Activated CD4-positive, alpha-beta T cell treated with anti-CD3 and anti-CD28 coated beads for 36 hours (primary cell): ENCODE measurements at regions not wholly inside any gene's neighbourhood (a gene's known extent, or its start where the extent isn't known, plus 50 kb on each side); places are given as distances from the start of the nearest gene placed in this dataset.

Experiments used
- ATAC-seq: fragments of 200-7000 bp; cut with Tn5 transposase; one replicate; pipeline ENCODE4 v1.10.0; 2021; ENCODE audit warnings: mild to moderate bottlenecking, moderate library complexity
- CTCF ChIA-PET: fragments of 350-600 bp; sonication (Branson Sonifier 250); formaldehyde crosslinking; loops from one replicate; lab custom pipeline; 2021; ENCODE audit warnings: antibody characterized with exemption; lab: Charles Lee
- POLR2A ChIA-PET: fragments of 350-600 bp; sonication (Branson Sonifier 250); formaldehyde crosslinking; loops from one replicate; lab custom pipeline; 2021; ENCODE audit warnings: antibody characterized with exemption, inconsistent platforms; lab: Charles Lee
- DNase-seq: peaks from one replicate; pipeline ENCODE4 v3.0.0-alpha.2; 2020
- H3K27ac Mint-ChIP-seq: one replicate; pipeline ENCODE4 v1.8.0; 2021; ENCODE audit warnings: mixed read lengths
- H3K27me3 Mint-ChIP-seq: one replicate; pipeline ENCODE4 v1.8.0; 2021; ENCODE audit warnings: mixed read lengths
- H3K36me3 Mint-ChIP-seq: one replicate; pipeline ENCODE4 v1.8.0; 2021; ENCODE audit warnings: low read depth, mixed read lengths
- H3K4me1 Mint-ChIP-seq: one replicate; pipeline ENCODE4 v1.8.0; 2021; ENCODE audit warnings: mixed read lengths
- H3K4me3 Mint-ChIP-seq: one replicate; pipeline ENCODE4 v1.8.0; 2021; ENCODE audit warnings: mild to moderate bottlenecking, moderate library complexity, mixed read lengths
- H3K9me3 Mint-ChIP-seq: one replicate; pipeline ENCODE4 v1.8.0; 2021; ENCODE audit warnings: low read depth, mixed read lengths
- intact Hi-C, 2 experiments: fragments of 100-400 bp; cut with DNase I in 1 of 2; cut with micrococcal nuclease in 1 of 2; formaldehyde crosslinking; loops; one replicate each; pipeline versions ENCODE4 v1.14.2 to v1.15.1; 2022 to 2024; cut with DNase I, micrococcal nuclease

GRCh38 chr10:3848005-3848774, 63.2 kb upstream of the KLF6 start:
- ATAC-seq (no peak), DNase-seq (no peak)
- no peaks in the 10 kb centered on the region for H3K27me3 Mint-ChIP-seq
- intact Hi-C loops = loop anchor here (1.0 kb wide), 3 partner anchors 20 to 108 kb away; no protein-coding TSS in a partner anchor
- CTCF ChIA-PET = interaction anchor here (0.5 to 1.6 kb wide), 5 partner anchors 13 to 37 kb away, joined by 3 to 5 read pairs (median 4); no protein-coding TSS in a partner anchor
- H3K4me1 Mint-ChIP-seq = peaks cover 44% of the 10 kb centered on the region
- POLR2A ChIA-PET = interaction anchor here (0.6 to 1.3 kb wide), 4 partner anchors 19 to 875 kb away, joined by 3 to 7 read pairs (median 4); partner anchors contain the start of gene KLF6
- H3K9me3 Mint-ChIP-seq = peaks cover 5% of the 10 kb centered on the region
- peak overlapping the region; percentile 42 for H3K27ac Mint-ChIP-seq
- no peaks in the 10 kb centered on the region for H3K36me3 Mint-ChIP-seq
- H3K4me3 Mint-ChIP-seq = no peak overlapping the region

DNA sequence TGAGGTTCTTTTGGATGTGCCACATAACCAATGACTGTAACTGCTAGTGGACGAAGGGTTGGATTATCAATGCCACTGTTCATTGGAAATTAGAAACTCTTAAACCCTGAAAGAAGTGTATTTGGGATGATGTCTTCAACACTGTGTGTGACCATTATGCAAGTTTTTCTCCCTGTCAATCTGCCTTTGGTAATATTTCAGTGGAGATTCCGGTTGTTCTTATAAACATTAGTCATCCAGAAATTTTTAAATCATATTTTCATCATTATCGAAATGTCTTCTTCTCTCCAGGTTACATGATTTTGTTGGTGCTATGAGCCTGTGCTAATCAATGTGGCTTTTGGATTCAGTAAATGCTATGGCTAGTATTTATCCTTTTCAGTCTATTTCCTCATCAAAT, 61.7 kb upstream of the KLF6 start:
- no peak overlapping the region for H3K27ac Mint-ChIP-seq
- DNase-seq (no peak), ATAC-seq (no peak)
- H3K27me3 Mint-ChIP-seq = no peaks in the 10 kb centered on the region
- no peak overlapping the region for H3K4me3 Mint-ChIP-seq
- no peaks in the 10 kb centered on the region for H3K36me3 Mint-ChIP-seq
- peaks cover 7% of the 10 kb centered on the region for H3K9me3 Mint-ChIP-seq
- H3K4me1 Mint-ChIP-seq = peaks cover 31% of the 10 kb centered on the region
- POLR2A ChIA-PET = no interaction called here
- intact Hi-C loops = no loop called here
- CTCF ChIA-PET = interaction anchor here (0.9 to 1.2 kb wide), 2 partner anchors 10 to 12 kb away, joined by 4 read pairs; no protein-coding TSS in a partner anchor

DNA sequence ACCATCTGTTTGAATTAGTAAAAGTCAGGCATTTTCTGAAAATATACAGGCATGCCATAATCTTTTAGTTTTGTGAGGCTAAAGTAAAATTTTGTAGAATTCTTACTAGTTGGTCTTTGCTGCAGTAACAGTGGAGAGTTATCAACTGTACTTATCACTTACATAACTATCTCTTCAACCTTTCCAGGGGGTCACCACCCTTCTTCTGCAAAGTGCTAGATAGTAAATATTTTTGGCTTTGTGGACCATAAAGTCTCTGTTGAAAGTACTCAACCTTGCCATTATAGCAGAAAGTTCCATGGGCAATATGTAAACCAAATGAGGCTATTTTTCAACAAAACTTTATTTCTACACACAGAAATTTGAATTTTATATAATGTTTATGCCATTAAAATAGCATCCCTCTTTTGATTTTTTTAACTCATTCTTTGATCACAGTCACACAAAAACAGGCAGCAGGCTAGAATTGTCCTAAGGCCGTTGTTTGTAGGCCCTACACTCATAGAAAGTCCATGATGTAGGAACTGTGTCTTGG, 59.5 kb upstream of the KLF6 start:
- Mint-ChIP-seq H3K4me3 (no peak overlapping the region), H3K9me3 (peaks cover 5% of the 10 kb centered on the region), H3K27ac (no peak overlapping the region), H3K27me3 (no peaks in the 10 kb centered on the region), H3K36me3 (no peaks in the 10 kb centered on the region), H3K4me1 (peaks cover 10% of the 10 kb centered on the region)
- intact Hi-C loops = no loop called here
- DNase-seq (no peak), ATAC-seq (no peak)
- POLR2A ChIA-PET = no interaction called here
- CTCF ChIA-PET = interaction anchor here (0.8 kb wide), 1 partner anchor 11 kb away, joined by 3 read pairs; no protein-coding TSS in a partner anchor

DNA sequence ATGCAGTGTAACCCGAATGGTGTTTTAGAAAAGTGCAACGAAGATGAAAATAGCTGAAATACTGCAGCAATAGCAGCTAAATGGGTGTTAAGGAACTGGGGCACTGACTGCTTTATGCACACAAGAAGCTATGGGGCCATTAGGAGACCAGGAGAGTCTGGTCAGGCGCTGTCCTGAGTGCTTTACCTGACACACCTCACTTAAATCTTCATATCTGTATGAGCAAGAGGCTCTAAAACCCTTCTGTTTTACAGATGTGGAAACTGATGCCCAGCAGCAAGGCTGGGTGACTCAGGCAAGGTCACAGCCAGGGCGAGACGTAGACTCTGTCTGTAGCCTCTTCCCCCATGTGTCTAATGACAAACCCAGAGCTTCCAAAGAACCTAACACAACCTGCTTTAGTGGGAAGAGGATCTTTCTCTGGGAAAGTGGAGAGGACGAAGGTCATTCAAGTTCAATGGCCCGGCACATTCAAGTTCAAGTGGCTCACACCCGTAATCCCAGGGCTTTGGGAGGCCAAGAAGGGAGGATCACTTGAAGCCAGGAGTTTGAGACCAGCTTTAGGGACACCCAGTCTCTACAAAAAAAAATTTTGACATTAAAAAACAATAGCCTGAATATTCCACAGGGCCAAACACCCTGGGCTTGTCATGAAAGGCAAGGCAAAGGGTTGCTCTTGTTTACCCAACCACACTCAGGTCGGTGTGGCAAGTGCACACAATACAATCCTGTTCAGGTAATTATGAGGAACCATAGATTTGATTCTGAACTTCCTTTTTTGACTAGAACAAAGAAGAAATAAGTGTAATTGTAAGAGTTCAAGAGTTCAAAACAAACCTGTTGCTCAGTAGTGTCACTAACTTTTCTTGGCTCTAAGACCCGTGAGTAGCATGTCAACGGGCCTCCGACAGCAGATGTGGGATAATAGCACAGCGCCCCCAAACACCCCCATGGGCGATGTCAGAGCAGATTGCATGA, 53.7 kb upstream of the KLF6 start:
- POLR2A ChIA-PET = no interaction called here
- H3K36me3 Mint-ChIP-seq = no peaks in the 10 kb centered on the region
- CTCF ChIA-PET = interaction anchor here (0.7 kb wide), 1 partner anchor 37 kb away, joined by 3 read pairs; no protein-coding TSS in a partner anchor
- peaks cover 2% of the 10 kb centered on the region for H3K9me3 Mint-ChIP-seq
- no peak for DNase-seq
- intact Hi-C loops = no loop called here
- no peaks in the 10 kb centered on the region for H3K27me3 Mint-ChIP-seq
- peak; percentile 25 for ATAC-seq
- H3K4me1 Mint-ChIP-seq = peaks cover 42% of the 10 kb centered on the region
- no peak overlapping the region for H3K27ac Mint-ChIP-seq
- no peak overlapping the region for H3K4me3 Mint-ChIP-seq

DNA sequence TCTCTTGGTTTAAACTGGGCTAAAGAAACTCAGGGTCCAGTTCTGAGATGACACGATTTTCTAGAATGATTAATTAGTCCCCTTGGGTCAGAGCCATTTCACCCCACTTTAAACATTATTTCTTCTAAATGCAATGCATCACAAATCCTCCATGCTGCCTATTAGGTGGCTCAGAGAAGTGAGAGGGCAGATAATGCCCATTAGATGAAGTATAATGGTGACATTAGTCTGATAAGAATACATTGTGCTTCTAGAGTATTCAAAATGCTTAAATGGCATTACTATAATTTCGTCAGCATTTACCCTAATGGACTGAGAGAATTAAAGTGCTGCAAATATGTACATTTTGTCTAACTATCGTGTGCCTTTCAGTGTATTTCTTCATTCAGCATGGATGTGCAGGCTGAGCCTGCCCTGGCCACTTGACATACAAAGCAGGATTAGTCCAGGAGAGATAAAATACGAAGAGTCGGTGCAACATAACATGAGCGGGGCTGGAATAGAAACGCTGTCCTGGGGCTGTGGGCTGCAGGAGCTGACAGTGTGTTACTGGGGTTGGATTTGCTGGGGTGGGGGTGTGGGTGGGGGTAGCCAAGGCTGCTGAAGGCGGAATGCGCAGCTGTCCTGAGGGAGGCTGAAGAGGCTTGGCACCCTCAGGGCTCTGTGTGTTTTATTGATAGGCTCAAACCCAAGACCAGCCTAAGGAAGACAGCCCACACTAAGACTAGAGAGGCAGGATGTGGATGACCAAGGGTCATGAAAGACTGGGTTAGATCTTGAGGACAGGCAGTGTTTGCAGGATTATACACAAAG, 52.8 kb upstream of the KLF6 start:
- Mint-ChIP-seq H3K27ac (no peak overlapping the region), H3K27me3 (no peaks in the 10 kb centered on the region), H3K4me1 (peaks cover 46% of the 10 kb centered on the region), H3K4me3 (no peak overlapping the region), H3K9me3 (peaks cover 2% of the 10 kb centered on the region), H3K36me3 (no peaks in the 10 kb centered on the region)
- intact Hi-C loops = loop anchor here in 1 of 2 experiments (2.0 kb wide), 2 partner anchors 15 to 27 kb away; no protein-coding TSS in a partner anchor
- no peak for ATAC-seq
- ChIA-PET CTCF (no interaction called here), POLR2A (no interaction called here)
- DNase-seq = no peak

DNA sequence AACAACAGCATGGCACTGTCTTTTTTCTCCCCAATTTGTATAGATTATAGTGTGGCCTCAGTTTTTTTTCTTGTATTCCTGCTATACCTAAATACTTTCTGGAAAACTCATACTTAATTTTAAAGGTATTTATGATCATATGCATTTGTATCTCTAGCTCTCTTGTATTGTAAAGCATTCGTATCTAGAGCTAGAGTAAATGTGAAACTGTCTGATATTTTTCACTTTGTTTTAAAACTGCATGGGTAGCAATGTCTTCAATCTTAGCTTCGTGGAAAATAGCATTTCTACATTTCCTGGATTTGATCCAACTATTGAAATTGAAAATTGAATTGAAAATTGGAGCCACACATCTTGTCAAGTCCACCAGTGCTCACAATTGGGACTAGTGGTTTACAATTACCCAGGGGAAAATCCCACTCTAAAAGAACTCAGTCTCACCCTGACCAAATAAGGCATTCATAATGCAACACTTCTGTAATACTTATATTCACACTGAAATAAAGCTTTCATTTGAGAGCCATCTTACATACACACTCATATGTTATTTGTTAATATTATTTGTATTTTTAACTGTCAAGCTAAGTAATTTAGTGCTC, 51.3 kb upstream of the KLF6 start:
- peaks cover 61% of the 10 kb centered on the region for H3K4me1 Mint-ChIP-seq
- intact Hi-C loops = loop anchor here in 1 of 2 experiments (1.0 to 2.0 kb wide), 3 partner anchors 16 to 31 kb away; no protein-coding TSS in a partner anchor

GRCh38 chr10:3835770-3836169, 50.8 kb upstream of the KLF6 start:
- Mint-ChIP-seq H3K27ac (peak overlapping the region; percentile 61), H3K36me3 (no peaks in the 10 kb centered on the region), H3K4me1 (peaks cover 63% of the 10 kb centered on the region), H3K9me3 (no peaks in the 10 kb centered on the region), H3K27me3 (no peaks in the 10 kb centered on the region), H3K4me3 (no peak overlapping the region)
- ATAC-seq (peak; percentile 7), DNase-seq (no peak)
- intact Hi-C loops = loop anchor here in 1 of 2 experiments (1.0 to 2.0 kb wide), 3 partner anchors 17 to 32 kb away; no protein-coding TSS in a partner anchor
- POLR2A ChIA-PET = interaction anchor here (0.7 to 1.9 kb wide), 5 partner anchors 25 to 638 kb away, joined by 3 to 15 read pairs (median 3); partner anchors contain the start of gene KLF6
- CTCF ChIA-PET = interaction anchor here (1.1 to 1.2 kb wide), 3 partner anchors 10 to 46 kb away, joined by 4 read pairs; no protein-coding TSS in a partner anchor

More for the DNA sequence above, 51.3 kb upstream of the KLF6 start:
- Mint-ChIP-seq H3K27ac (peak overlapping the region; percentile 67), H3K36me3 (no peaks in the 10 kb centered on the region), H3K4me3 (no peak overlapping the region), H3K27me3 (no peaks in the 10 kb centered on the region), H3K9me3 (no peaks in the 10 kb centered on the region)
- POLR2A ChIA-PET = interaction anchor here (0.7 to 1.9 kb wide), 5 partner anchors 25 to 639 kb away, joined by 3 to 15 read pairs (median 3); partner anchors contain the start of gene KLF6
- ATAC-seq = peak; percentile 88
- CTCF ChIA-PET = interaction anchor here (0.9 to 1.2 kb wide), 2 partner anchors 10 to 17 kb away, joined by 3 to 4 read pairs; no protein-coding TSS in a partner anchor
- DNase-seq = no peak

DNA sequence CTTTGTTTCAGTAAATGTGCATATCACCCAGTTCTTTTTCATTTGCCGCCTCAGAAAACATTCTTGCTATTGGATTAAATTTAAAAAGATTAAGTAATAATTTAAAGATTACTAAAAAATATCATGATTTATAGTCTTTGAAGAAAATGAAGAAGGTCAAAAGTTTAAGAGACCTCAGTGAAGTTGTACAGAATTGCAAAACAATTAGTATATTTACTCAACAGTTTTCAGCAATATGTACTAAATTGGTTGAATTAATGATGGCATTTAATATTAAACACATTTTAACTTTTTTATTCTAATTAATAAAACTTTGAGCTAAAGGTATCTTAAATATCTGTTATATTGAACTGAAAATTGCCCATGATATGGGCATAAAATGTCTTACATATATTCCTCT, 49.9 kb upstream of the KLF6 start:
- H3K36me3 Mint-ChIP-seq = no peaks in the 10 kb centered on the region
- H3K27ac Mint-ChIP-seq = no peak overlapping the region
- intact Hi-C loops = no loop called here
- CTCF ChIA-PET = interaction anchor here (1.1 to 1.2 kb wide), 2 partner anchors 13 to 46 kb away, joined by 4 read pairs; no protein-coding TSS in a partner anchor
- H3K4me3 Mint-ChIP-seq = no peak overlapping the region
- H3K27me3 Mint-ChIP-seq = no peaks in the 10 kb centered on the region
- peaks cover 69% of the 10 kb centered on the region for H3K4me1 Mint-ChIP-seq
- ATAC-seq = no peak
- POLR2A ChIA-PET = no interaction called here
- H3K9me3 Mint-ChIP-seq = no peaks in the 10 kb centered on the region
- no peak for DNase-seq
